Testis (tissue), 2 donors: ENCODE measurements at regions not wholly inside any gene's neighbourhood (a gene's known extent, or its start where the extent isn't known, plus 50 kb on each side); places are given as distances from the start of the nearest gene placed in this dataset.

Source experiments
- DNase-seq: peaks from one replicate; pipeline ENCODE4 v3.0.0-alpha.2; 2019
- H3K27ac ChIP-seq, 2 donors: fragments of 200-600 bp; sonication (generic); one replicate each; pipeline ENCODE4 v1.5.1; 2019
- H3K27me3 ChIP-seq: fragments of 200-600 bp; sonication (generic); one replicate; pipeline ENCODE4 v1.5.1; 2019
- H3K36me3 ChIP-seq: fragments of 200-600 bp; sonication (generic); one replicate; pipeline ENCODE4 v1.5.1; 2017; ENCODE audit warnings: low read depth; ENCODE audit errors: missing control alignments
- H3K4me1 ChIP-seq: fragments of 200-600 bp; sonication (generic); one replicate; pipeline ENCODE4 v1.5.1; 2019
- H3K4me3 ChIP-seq, 2 donors: fragments of 200-600 bp; sonication (generic); one replicate each; pipeline ENCODE4 v1.5.1; 2017 to 2019
- H3K9me3 ChIP-seq: fragments of 200-600 bp; sonication (generic); one replicate; pipeline ENCODE4 v1.5.1; 2017
- POLR2A ChIP-seq: fragments of 450-650 bp; IDR thresholded peaks from one replicate; pipeline ENCODE4 v1.6.1; 2017; ENCODE audit warnings: antibody characterized with exemption, mild to moderate bottlenecking, moderate library complexity
- WGBS, 2 donors: methylation state at CpG; one replicate each; pipeline ENCODE4 v1.1.5; 2018; 5-methylcytosine and 5-hydroxymethylcytosine counted together
- intact Hi-C: fragments of 100-400 bp; cut with DNase I; formaldehyde crosslinking; loops from one replicate; pipeline ENCODE4 v1.15.1; 2023; ENCODE audit warnings: low total_unique reads
- TF ChIP-seq, protein P1 (sequence below), 3 experiments: fragments of 450-650 bp in 2 of 3; fragments of 200-600 bp in 1 of 3; sonication (generic) in 1 of 3; IDR thresholded peaks; one replicate each; pipeline ENCODE4 v1.5.1; 2016 to 2019; ENCODE audit warnings: antibody characterized with exemption in 3 of 3, mild to moderate bottlenecking in 2 of 3, moderate library complexity in 1 of 3

DNA sequence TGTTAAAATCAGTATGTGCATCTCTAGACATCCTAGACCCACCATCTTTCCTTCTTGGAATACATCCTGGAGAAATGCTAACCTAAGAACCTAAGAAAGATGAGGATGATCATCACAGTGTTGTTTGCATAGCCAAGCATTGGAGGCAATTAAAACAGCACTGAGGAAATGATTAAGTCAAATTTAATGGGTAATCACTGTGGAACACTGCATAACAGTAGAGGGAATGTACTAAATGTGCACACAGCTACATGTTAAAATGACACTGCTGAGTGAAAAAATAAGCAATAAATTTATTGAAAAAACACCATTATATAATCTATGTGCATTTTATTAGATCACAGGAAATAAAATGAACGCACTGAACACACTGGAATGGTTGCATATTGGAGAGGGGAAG lies 987.1 kb upstream of the SEL1L start:
- DNase-seq = no peak
- TF ChIP-seq, protein P1, sequence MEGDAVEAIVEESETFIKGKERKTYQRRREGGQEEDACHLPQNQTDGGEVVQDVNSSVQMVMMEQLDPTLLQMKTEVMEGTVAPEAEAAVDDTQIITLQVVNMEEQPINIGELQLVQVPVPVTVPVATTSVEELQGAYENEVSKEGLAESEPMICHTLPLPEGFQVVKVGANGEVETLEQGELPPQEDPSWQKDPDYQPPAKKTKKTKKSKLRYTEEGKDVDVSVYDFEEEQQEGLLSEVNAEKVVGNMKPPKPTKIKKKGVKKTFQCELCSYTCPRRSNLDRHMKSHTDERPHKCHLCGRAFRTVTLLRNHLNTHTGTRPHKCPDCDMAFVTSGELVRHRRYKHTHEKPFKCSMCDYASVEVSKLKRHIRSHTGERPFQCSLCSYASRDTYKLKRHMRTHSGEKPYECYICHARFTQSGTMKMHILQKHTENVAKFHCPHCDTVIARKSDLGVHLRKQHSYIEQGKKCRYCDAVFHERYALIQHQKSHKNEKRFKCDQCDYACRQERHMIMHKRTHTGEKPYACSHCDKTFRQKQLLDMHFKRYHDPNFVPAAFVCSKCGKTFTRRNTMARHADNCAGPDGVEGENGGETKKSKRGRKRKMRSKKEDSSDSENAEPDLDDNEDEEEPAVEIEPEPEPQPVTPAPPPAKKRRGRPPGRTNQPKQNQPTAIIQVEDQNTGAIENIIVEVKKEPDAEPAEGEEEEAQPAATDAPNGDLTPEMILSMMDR (IDR thresholded peaks at IDR 0.05) = no peak
- TF ChIP-seq POLR2A = no peak
- Histone ChIP-seq H3K27me3 (no peaks in the 10 kb centered on the region), H3K9me3 (no peaks in the 10 kb centered on the region), H3K27ac (no peak overlapping the region), H3K36me3 (no peaks in the 10 kb centered on the region), H3K4me3 (no peak overlapping the region), H3K4me1 (no peaks in the 10 kb centered on the region)
- intact Hi-C loops = no loop called here
- 60 to 66% methylated on average over 1 of the region's 1 CpG for WGBS, 2 donors

DNA sequence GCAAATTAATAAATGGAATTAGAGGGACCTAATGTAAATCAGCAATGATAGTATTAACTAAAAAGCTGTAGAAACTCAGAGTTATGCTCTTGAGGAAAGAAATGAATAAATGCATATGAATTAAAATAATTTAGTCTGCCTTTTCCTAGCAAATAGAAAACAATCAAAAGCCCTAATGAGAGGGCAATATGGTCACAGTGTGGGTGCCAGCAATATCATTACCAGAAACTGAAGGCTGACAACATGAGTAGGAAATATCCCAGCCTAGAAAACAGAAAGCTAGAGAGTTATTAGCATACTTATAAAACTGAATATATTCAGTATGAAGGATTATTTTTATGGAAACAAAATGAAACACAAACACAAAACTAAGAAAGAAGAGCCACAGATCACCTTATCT lies 987.5 kb upstream of the SEL1L start:
- H3K27me3 ChIP-seq = no peaks in the 10 kb centered on the region
- H3K9me3 ChIP-seq = no peaks in the 10 kb centered on the region
- H3K4me1 ChIP-seq = no peaks in the 10 kb centered on the region
- intact Hi-C loops = no loop called here
- DNase-seq = no peak
- TF ChIP-seq, protein P1 (IDR thresholded peaks at IDR 0.05) = no peak
- no peak for TF ChIP-seq POLR2A
- no peak overlapping the region for H3K4me3 ChIP-seq
- no peak overlapping the region for H3K27ac ChIP-seq
- no peaks in the 10 kb centered on the region for H3K36me3 ChIP-seq

DNA sequence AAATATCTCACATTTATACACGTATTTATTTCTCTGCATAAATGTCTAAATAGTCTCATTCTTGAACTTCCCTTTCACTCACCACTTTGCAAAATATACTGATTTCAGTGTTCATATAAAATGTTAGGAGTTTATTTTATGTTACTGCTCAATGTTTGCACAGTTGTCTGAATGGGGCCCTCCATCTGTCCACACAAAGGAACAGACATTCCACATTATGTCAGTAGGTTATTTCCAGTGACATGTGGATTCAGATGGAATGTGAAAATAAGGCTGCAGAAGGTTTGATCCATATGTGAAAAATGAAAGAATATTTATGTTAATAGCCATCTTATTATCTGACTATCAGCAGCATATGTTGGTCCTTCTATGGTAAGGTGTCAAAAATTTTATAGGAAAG lies 994.4 kb upstream of the SEL1L start:
- Histone ChIP-seq H3K4me1 (no peaks in the 10 kb centered on the region), H3K4me3 (no peak overlapping the region), H3K9me3 (no peaks in the 10 kb centered on the region), H3K27me3 (no peaks in the 10 kb centered on the region), H3K36me3 (no peaks in the 10 kb centered on the region), H3K27ac (no peak overlapping the region)
- TF ChIP-seq, protein P1 (IDR thresholded peaks at IDR 0.05) = no peak
- TF ChIP-seq POLR2A = no peak
- DNase-seq = no peak
- whole genome bisulfite sequencing, 2 donors = 76 to 83% methylated on average over 1 of the region's 1 CpG
- intact Hi-C loops = no loop called here

DNA sequence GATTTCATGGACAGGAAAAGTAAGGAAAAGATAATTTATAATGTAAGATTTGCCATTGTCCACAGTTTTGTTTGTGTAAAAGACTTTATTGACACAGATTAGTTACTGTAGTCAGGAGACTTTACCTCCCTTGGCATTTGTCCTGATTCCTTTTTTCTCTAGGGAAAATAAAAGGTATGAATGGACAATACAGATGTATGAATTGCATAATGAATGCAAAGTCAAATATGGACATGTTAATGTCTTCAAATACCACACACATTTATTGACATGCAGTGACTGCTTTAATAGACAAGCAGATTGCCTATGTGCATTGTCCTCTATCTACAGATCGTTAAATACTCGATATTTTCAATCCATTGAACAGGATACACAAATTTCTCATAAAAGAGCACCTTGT lies 999.7 kb upstream of the SEL1L start:
- Histone ChIP-seq H3K27me3 (no peaks in the 10 kb centered on the region), H3K4me1 (no peaks in the 10 kb centered on the region), H3K4me3 (no peak overlapping the region), H3K9me3 (no peaks in the 10 kb centered on the region), H3K36me3 (no peaks in the 10 kb centered on the region), H3K27ac (no peak overlapping the region)
- TF ChIP-seq, protein P1 (IDR thresholded peaks at IDR 0.05) = no peak
- no peak for TF ChIP-seq POLR2A
- WGBS, 2 donors = 91 to 95% methylated on average over 2 of the region's 2 CpGs
- no peak for DNase-seq
- intact Hi-C loops = no loop called here

DNA sequence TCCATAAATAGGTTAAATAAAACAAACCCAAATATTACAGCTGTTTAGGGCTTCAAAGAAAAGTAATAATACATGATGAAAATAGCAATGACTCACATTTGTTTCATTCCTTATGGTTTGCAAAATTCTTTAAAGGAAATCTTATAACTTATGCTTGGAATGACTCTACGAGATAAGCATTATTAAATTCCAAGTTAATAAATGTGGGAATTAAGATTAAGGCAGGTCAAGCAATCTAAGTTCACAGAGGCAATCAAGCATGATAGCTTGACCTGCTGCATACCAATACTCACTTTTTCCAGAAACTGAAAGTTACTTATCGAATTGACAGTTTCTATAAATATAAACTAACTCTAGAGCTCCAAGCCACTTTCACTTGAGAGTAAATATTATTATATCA lies 1002.9 kb upstream of the SEL1L start:
- Histone ChIP-seq H3K36me3 (no peaks in the 10 kb centered on the region), H3K4me1 (no peaks in the 10 kb centered on the region), H3K27me3 (no peaks in the 10 kb centered on the region), H3K4me3 (no peak overlapping the region), H3K9me3 (no peaks in the 10 kb centered on the region), H3K27ac (no peak overlapping the region)
- intact Hi-C loops = no loop called here
- 82 to 91% methylated on average over 2 of the region's 2 CpGs for WGBS, 2 donors
- TF ChIP-seq POLR2A = no peak
- TF ChIP-seq, protein P1 (IDR thresholded peaks at IDR 0.05) = no peak
- no peak for DNase-seq
